NCI-H2196 treated with DMSO at 0.1 percent for 48 hours (cell line): ENCODE measurements at regions not wholly inside any gene's neighbourhood (a gene's known extent, or its start where the extent isn't known, plus 50 kb on each side); places are given as distances from the start of the nearest gene placed in this dataset.

Experiments used
- DNase-seq: peaks from one replicate; lab custom pipeline; 2025; ENCODE audit not compliant: unreplicated experiment; lab: John Stamatoyannopoulos, UW

DNA sequence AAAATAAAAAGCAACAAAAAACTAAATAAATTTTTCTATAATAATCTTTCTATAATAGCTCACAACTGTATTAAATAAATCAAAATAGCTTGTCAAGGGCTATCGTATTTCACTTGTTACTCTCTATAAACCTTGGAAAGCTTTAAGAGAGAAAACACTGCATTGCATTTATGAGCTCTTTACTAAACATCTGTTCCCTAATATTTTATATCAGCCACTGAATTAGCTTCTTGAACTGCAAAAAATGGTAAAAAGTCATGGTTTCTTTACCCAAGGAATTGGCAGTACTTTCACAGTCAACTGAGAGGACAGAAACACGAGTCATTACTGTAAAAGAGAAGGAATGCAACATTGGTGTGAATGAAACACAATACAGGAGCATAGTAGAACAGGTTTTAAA lies 671.2 kb downstream of the PCDH18 start:
- DNase-seq = no peak

DNA sequence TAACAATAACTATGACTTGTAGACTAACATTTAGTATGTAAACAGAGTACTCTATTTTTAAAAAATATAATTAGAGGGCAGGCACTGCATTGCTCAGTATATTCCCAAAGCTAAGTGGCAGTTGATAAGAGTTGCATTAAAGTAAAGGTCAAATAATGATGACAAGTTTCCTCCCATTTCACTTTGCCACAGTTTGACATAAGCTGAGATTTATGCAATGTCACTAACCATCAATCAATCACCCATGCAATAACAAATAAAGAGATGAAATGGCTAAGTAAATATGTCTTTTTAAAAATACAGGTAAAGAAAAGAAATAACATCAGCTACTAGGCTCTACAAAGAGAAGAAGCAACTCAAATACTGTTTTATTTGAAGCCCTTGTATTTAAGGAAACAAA lies 673.4 kb downstream of the PCDH18 start:
- no peak for DNase-seq

DNA sequence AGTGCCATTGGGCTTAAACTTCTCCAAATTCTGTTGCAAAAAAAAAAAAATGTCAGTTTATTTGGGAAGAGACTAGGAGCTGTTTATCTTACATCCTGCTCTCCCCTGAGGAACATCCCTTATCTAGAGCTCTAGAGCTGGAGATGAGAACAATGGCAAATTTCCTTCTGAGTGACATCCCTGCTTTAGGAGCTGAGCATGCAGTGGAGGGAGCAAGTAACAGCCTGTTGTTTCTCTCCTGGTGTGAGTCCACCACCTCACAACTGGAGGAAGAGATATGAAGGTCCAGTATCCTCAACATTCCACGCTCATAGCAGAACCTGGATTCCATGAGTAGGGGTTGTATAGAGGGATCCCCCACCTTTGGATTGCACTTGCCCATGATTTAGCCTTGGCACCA lies 676.4 kb downstream of the PCDH18 start:
- DNase-seq = no peak

DNA sequence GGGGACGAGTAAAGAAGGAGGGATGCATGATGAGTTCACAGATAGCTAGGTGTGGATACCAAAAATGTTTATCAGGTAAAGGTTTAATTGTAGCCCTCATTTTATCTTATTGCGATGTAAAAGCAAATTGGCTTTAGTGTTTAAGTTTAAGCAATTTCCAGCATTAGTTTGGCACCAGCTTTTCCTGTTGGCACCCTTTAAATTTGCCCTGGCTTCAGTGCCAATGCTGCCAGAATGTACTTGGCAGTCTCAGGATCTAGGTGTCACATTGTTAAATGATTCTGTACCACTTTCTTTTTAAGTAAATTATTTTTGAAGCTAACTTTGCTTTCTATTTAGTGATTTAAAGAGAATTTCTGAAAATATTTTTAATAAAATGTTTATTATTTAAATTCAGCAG lies 681.8 kb downstream of the PCDH18 start:
- no peak for DNase-seq

DNA sequence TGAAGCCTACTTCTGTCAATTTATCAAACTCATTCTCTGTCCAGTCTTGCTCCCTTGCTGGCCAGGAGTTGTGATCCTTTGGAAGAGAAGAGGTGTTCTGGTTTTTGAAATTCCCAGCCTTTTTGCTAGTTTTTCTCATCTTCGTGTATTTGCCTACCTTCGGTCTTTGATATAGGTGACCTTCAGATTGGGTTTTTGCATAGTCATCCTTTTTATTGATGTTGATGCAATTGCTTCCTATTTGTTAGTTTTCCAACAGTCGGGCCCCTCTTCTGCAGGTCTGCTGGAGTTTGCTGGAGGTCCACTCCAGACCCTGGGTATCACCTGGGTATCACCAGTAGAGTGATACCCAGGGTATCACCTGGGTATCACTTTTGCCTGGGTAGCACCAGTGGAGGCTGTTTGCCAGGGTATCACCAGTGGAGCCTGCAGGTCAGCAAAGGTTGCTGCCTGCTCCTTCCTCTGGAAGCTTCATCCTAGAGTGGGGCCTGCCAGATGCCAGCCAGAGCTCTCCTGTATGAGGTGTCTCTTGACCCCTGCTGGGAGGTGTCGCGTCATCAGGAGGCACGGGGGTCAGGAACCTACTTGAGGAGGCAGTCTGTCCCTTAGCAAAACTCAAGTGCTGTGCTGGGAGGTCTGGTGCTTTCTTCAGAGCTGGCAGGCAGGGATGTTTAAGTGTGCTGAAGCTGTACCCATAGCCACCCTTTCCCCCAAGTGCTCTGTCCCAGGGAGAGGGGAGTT lies 684.2 kb downstream of the PCDH18 start:
- no peak for DNase-seq

DNA sequence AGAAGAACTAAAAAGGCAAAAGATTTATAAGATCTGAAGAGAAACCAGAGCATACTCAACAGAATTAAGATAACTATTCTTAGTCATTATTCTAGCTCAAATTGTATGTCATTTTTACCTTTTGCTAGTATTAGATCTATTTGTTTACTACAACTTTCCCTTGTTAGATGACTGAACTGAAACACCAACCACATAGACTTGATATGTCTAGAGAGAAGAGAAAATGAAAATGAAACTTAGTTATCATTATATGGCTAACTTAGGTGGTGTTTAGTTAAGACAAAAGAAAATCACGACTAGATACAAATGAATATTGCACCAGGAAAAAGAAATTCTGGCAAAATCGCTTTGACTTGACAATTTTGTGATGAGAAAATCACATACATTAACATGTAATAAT lies 690.8 kb downstream of the PCDH18 start:
- DNase-seq = no peak

DNA sequence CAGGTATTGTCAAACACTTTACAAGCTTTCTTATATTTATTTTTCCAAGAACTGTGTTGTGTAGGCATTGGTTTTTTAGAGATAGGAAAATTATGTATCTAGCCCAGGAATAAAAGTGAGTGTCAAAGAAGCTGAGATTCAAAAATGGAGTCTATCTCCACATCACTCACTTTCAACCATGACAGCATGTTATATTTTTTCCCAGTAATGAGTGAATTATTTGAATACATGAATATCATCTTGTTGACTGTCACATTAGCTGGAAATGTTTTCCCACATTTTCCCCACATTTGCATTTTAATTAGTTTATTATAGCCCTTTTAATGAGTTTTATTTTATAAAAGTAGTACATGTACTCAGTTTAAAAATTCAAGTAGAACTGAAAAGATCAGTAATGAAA lies 693.7 kb downstream of the PCDH18 start:
- no peak for DNase-seq

DNA sequence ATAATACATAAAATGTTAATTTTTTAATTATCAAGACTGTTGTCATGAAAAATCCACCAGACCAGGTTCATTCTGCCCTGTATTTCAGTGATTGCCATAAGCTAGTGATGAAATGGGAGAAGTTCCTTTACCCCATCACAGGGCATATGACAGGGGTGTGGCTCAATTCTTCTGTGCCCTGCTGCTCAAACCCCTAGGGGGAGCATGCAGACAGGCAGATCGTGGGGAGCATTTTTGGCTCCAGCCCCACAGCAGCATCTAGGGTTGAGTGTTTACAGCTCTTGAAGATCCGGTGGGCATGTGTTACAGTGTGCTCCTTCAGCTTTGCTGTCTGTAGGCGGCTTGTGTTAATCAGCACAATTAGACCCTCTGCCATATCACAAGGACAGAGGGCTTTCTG lies 700.7 kb downstream of the PCDH18 start:
- no peak for DNase-seq

DNA sequence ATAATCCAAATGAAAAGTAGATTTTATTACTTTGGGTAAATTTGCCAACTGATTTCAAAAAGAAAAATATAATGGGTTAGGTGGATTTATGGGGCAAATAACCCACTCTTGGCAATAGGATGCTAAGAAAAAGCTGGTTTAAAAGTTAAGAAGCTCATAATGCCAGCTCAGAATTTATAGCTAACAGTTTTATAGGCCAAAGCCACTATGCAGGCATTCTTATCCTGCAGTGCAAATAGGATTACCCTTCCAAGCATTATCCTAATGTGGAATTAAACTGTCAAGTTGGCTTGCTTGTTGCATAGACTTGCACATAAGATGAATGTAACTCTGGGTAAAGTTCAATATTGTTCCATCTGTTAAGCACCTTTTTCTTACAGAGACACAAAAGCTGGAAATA lies 703.0 kb downstream of the PCDH18 start:
- DNase-seq = no peak

DNA sequence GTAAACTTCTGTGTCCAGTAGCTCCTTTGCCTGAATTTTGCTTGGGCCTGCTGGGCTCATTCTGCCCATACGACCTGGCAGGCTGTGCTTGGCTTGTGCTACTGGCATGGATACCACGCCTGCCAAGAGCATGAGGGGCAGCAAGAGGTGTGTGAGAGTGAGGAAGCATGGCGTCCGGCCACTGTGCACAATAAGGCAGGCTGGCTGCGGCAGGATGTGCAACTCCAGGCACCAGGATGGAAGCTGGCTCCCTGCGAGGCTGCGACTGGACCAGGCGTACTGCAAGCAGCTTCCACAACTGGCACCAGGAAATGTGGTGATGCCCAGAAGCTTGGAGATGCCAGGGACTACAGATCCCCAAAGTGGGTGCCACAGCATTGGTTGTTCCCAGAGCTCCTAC lies 709.3 kb downstream of the PCDH18 start:
- no peak for DNase-seq

DNA sequence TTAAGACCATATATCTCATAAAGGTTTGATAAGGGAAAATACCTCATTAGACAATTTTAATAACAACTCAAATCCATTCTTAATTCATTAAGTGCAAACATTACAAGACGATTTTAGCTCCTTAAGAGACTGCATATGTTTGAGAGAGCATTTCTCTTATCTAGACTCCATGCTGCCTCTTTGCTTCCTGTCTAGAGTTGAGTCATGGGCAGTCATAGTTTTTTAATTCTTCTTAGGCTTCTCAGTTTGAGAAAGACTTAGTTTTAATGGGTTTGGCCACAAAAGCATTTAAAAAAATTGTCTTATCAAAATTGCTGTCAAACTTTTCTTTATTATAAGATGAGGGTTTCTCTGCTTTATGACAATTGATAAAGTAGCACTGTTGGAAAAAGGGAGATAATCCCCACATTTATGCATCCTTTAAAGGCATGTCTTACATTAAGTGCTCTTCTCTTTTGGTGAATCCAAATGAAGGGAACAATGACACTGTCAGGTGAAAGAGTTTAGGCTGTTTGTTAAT lies 713.4 kb downstream of the PCDH18 start:
- DNase-seq = no peak

DNA sequence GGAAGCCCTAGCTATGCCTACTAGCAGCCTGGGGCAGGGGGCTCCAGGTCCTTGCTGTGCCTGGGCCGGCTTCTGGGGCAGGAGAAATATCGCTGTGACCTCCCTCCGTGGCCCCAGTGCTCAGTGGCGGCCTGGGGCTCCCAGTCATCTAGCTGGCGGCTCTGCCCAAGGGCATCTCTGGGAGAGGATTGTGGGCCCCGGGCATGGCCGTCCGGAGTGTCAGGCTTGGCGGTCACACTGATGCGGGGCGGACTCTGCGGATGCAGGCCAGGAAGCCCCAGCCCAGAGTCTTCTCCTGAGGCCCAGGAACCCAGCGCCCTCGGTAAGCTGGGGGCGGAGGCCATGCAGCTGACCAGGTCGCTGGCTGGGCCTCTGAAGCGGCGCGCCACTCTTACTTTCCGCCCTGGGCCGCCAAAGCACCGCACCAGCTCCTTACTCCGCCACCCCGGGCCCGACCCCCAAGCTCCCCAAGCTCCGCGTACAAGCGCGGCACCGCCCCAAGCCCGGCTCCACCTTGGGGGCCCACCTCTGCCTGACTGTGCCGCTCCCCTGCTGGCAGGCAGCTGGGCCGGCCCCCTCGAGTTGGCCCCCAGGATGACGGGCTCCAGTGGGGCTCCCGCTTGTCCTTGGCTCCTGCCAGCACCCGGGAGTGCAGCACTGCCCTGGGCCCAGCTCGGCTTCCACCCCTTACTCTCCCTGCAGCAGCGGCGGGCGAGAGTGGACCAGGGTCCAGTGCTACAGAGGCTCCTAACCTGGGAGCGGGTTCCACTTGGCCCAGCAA lies 720.0 kb downstream of the PCDH18 start:
- DNase-seq = no peak

DNA sequence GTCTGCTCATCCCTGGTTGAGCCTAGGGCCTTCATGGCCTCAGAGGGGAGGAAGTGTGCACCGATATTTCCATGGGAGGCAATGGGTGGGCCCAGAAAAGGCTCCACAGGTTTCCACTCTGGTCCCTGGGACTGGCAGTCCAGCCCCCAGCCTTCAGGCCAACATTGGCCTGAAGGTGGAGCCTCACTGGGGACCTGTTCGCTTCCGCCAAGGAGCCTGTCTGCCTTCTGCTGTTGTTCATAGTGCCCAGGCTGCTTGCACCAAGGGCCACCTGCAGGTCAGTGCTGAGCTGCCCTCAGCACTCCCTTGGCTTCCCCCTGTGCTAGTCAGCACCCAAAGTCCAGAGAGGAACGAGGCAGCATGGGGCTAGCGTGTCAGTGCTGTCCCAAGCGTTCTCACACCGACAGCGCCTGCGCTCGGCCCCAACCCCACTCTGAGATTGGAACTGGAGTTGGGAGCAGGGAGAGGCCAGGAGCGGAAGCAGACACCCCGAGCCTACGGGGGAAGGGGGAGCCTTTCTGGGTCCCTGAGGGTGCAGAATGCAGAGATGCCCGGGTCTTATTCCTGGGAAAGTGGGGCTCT lies 720.7 kb downstream of the PCDH18 start:
- DNase-seq = no peak

DNA sequence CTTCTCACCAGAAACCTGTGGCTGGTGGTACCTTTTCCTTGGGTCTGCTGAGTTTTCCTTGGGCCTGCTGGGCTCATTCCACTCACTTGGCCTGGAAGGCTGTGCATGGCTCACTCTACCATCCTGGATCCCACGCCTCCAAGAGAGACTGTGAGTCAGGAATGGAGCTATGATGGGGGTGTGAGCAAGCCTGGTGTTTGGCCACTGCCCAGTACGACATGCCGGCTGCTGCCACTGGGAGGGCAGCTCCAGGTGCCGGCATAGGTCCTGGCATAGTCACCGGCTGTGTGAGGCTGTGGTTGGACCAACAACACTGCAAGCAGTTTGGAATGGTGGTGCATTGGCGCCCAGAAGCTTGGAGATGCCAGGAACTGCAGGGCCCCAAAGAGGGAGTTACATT lies 721.7 kb downstream of the PCDH18 start:
- no peak for DNase-seq

DNA sequence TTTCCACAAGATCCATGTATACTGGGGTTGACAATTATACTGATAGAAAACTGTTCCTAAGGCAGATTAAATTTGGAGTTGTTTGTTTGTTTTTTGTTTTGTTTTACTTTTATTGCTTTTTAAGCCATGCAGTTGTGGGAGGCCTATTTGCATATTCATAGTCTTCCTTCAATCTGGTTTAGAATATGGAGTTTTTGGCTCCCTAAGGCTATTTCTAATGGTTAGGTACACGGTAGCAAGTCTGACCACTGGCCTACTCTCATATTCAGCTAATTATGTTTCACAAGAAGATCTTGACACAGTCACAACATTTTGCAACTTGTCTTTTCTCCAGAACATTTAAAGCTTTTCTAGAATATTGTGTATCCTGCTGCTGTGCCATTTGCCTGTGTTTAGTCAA lies 725.5 kb downstream of the PCDH18 start:
- DNase-seq = no peak

DNA sequence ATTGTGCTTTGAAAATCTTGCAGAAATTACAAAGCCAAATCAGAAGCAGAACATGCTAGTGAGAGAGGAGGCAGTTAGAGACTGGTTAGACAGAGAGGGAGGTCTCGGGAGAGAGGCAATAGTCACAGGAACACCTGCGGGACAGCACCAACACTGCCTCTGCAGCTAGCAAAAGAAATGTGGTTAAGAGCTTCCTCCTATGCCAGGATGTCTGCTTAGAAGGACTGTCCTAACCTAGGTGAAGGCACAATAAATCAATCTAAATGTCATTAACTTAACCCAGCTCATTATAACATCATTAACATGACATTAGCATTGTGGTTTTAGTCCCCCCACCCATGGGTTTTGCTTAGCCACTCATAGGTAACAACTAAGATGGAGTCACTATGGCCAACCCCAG lies 726.7 kb downstream of the PCDH18 start:
- no peak for DNase-seq

DNA sequence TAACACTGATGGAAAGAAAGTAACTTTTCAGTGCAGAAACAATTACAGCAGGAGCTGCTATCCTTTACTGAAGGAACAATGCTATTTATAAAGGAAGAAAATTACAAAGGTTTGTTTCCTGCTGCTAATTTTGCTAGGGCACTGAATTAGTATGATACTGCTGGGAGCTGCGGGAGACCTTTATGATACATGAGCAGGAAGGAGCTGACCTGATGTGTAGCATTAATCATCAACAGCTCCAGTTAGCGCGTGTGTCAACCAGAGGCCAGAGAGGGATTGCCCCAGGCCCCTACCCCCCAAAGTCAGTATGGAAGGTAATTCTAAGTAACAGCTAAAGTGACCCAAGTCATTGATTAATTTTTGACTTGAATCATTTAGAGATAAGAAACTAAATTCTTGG lies 728.9 kb downstream of the PCDH18 start:
- DNase-seq = no peak

DNA sequence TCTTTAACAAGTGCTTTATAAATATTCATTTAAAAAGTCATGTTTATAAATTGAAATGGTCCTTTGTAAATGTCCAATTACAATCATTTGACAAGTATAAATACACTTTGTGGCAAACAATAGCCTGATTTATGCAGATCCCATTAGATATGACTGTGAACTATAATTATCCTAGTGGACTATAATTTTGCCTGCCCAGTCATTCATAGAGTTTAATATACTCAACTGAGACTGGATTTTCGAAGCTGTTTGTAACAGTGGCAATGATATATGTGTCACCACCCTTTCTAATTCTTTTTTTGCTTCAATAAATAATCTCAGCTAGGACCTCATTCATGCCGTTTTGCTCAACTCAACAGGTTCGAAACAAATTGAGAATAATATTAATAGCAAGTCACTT lies 732.0 kb downstream of the PCDH18 start:
- DNase-seq = no peak

DNA sequence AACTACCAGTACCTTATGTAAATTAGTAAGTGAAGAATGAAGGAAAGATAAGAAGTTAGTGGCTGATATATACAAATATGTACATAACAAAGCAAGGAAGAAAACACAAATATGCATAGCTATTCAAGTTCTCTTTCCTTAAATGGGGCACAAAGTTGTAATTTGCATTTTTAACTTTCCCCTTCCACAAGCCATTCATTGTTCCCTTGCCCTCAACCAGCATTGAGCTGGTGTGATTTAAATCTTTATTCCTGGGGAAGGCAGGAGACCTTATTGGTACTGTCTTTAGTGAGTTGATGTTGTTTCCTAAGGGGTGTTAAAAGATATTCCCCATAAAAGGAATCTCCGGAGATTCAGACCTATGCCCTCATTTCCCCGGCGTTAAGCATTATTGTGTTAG lies 735.3 kb downstream of the PCDH18 start:
- no peak for DNase-seq

DNA sequence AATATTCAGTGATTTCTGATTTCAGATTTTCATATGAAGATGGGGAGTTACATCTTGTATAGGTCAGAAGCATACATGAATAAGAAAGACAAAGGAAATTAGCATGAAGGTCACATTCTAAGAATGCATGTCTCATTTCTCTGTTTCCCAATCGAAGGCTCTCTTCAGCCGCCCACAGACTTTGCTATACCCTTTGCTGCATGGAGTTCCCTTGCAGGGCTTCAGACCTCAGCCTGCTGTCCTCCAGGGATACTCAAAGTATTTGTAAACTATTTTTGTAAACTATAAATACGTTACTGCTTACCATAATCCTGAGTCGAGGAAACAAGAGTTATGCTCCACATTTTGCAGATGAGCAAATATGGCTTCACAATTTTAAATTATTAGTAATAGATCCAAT lies 738.4 kb downstream of the PCDH18 start:
- DNase-seq = no peak

DNA sequence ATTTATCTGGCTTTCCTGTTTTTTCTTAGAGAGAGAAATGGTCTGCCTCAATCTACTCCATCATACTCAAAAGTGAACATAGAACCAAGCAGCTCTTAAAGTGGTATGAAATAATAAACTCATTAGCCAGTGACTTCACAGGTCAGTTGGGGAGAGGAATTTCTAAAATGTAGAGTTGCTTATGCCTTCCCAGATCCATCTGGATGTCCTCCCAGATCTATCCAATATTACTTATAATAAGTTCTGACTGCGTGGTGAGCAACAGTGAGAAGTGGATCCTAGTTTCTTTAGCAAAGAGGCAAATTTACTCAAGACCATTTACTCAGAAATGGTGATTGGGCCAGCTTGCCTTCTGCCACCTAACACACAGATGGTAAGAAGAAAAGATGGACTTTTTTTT lies 748.0 kb downstream of the PCDH18 start:
- no peak for DNase-seq

DNA sequence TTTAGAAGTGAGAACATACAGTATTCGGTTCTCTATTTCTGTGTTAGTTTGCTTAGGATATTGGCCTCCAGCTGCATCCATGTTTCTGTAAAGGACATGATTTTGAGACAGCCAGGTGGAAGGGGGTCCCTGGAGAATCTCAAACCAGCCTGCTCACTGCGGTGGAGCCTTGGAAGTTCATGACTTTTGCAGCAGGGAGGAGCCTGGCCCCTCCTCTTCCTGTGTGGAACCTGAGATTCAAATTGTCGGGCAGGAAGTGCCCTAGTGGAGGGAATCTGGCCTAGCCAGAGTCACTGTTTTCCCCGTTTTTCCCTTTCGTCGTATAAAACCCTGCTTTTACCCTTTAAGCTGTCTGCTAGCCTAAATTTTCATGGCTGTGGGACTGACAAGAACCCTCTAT lies 762.6 kb downstream of the PCDH18 start:
- no peak for DNase-seq
